Endothelial cell of umbilical vein (primary cell): ENCODE measurements at regions not wholly inside any gene's neighbourhood (a gene's known extent, or its start where the extent isn't known, plus 50 kb on each side); places are given as distances from the start of the nearest gene placed in this dataset.

Experiments
- EZH2 ChIP-seq: IDR thresholded peaks from 2 replicates; pipeline ENCODE4 v1.6.1; 2012; ENCODE audit warnings: borderline replicate concordance, low read depth, mild to moderate bottlenecking, moderate library complexity, low read length, inconsistent platforms; ENCODE audit not compliant: severe bottlenecking
- JUN ChIP-seq: IDR thresholded peaks from 2 replicates; pipeline ENCODE4 v1.6.1; 2011; ENCODE audit warnings: borderline replicate concordance, low read depth; ENCODE audit not compliant: insufficient read length, insufficient read depth
- MYC ChIP-seq: IDR thresholded peaks from one replicate; pipeline ENCODE4 v1.6.1; 2011; ENCODE audit warnings: mild to moderate bottlenecking, low read depth, low read length
- POLR2A ChIP-seq: IDR thresholded peaks from 2 replicates; pipeline ENCODE4 v1.6.1; 2012; ENCODE audit warnings: low read depth, mild to moderate bottlenecking, control low read depth, low read length
- POLR2AphosphoS5 ChIP-seq: IDR thresholded peaks from 2 replicates; pipeline ENCODE4 v1.6.1; 2012; ENCODE audit warnings: low read depth, mild to moderate bottlenecking, control low read depth, low read length, moderate library complexity; ENCODE audit not compliant: insufficient read depth
- TF ChIP-seq, protein P1 (sequence below), 2 donors: IDR thresholded peaks; 1 replicate in 1 of 2; 2 replicates in 1 of 2; pipeline ENCODE4 v1.5.1; 2011; ENCODE audit warnings: low read length in 2 of 2, mild to moderate bottlenecking in 2 of 2, moderate library complexity in 2 of 2, control low read depth in 1 of 2, inconsistent platforms in 1 of 2, low read depth in 1 of 2; ENCODE audit not compliant: insufficient read depth in 1 of 2; ENCODE audit errors: extremely low read depth in 1 of 2

GRCh38 chr3:18723206-18723810 lies 298.2 kb upstream of the SATB1 start:
- TF ChIP-seq, protein P1, sequence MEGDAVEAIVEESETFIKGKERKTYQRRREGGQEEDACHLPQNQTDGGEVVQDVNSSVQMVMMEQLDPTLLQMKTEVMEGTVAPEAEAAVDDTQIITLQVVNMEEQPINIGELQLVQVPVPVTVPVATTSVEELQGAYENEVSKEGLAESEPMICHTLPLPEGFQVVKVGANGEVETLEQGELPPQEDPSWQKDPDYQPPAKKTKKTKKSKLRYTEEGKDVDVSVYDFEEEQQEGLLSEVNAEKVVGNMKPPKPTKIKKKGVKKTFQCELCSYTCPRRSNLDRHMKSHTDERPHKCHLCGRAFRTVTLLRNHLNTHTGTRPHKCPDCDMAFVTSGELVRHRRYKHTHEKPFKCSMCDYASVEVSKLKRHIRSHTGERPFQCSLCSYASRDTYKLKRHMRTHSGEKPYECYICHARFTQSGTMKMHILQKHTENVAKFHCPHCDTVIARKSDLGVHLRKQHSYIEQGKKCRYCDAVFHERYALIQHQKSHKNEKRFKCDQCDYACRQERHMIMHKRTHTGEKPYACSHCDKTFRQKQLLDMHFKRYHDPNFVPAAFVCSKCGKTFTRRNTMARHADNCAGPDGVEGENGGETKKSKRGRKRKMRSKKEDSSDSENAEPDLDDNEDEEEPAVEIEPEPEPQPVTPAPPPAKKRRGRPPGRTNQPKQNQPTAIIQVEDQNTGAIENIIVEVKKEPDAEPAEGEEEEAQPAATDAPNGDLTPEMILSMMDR (IDR thresholded peaks at IDR 0.05; ENCODE audit: extremely low read depth in 1 of 2, insufficient read depth in 1 of 2, low read depth in 1 of 2, low read length in 2 of 2), result no peak
- TF ChIP-seq MYC (no peak), POLR2A (no peak), JUN (no peak), EZH2 (no peak), POLR2AphosphoS5 (no peak)
